ENCODE measurements at regions not wholly inside any gene's neighbourhood (a gene's known extent, or its start where the extent isn't known, plus 50 kb on each side); places are given as distances from the start of the nearest gene placed in this dataset.
A peak's percentile ranks its signal among the peaks of the same experiment; 100 is the strongest.

GRCh38 chr17:71208111-71208704, 912.6 kb upstream of the SOX9 start:
- DNase-seq (ENCODE audit: low spot score): no peak

DNA sequence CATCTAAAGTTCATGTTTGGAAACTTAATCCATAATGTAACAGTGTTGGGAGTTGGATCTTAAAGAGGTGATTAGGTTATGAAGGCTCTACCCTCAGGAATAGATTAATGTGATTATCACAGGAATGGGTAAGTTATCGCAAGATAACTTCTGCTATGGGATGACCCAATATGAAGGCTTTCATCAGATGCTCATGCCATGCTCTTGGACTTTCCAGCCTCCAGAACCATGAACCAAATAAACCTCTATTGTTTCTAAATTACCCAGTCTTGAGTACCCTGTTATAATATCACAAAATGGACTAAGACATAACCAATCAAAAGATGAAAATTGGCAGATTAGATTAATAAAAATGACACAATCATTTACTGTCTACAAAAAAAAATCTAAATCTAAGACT, 906.9 kb upstream of the SOX9 start:
- DNase-seq (ENCODE audit: low spot score): no peak

DNA sequence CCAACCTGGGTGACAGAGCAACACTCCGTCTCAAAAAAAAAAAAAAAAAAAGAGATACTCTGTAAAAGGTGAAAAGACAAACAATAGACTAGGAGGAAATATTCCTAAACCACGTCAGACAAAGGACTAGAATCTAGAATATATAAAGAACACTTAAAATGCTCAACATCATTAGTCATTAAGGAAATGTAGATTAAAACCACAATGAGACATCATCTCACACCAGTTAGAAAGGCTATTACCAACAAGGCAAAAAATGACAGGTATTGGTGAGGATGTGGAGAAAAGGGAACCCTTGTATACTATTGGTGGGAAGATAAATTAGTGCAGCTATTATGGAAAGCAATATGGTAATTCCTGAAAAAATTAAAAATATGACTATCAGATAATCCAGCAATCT, 903.1 kb upstream of the SOX9 start:
- no peak for DNase-seq (ENCODE audit: low spot score)

- no peak for DNase-seq (ENCODE audit: low spot score)
Measured at GRCh38 chr17:71224824-71225575, 895.8 kb upstream of the SOX9 start.

- DNase-seq (ENCODE audit: low spot score): no peak
Measured at GRCh38 chr17:71227841-71228240, 893.0 kb upstream of the SOX9 start.

DNA sequence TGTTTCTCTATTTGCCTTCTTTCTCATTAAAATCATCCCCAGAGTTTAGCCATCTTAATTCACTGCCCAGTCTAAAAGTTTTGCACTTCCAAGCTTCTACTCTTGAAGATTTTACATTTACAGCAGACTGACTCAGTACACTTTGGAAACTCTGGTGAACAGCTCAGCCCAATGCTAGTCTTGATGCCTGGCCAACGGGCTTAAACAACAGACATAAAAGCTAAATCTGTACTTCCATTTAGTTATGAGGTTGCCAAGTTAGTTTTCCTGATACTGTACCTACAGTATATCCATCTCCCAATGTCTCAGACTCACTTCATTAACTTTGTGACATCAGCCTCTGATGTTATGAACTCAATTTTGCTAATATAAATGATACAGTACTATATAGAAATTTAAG, 891.8 kb upstream of the SOX9 start:
- no peak for DNase-seq (ENCODE audit: low spot score)

- DNase-seq (ENCODE audit: low spot score): no peak
Measured at GRCh38 chr17:71232801-71233559, 887.8 kb upstream of the SOX9 start.

GRCh38 chr17:71234349-71234748, 886.5 kb upstream of the SOX9 start:
- DNase-seq (ENCODE audit: low spot score): no peak

GRCh38 chr17:71237903-71238538, 882.8 kb upstream of the SOX9 start:
- DNase-seq (ENCODE audit: low spot score): peak; percentile 15

GRCh38 chr17:71247441-71248015, 873.3 kb upstream of the SOX9 start:
- no peak for DNase-seq (ENCODE audit: low spot score)

- DNase-seq (ENCODE audit: low spot score): no peak
Measured at GRCh38 chr17:71251276-71251675, 869.5 kb upstream of the SOX9 start.

- DNase-seq (ENCODE audit: low spot score): no peak
Measured at GRCh38 chr17:71251951-71252350, 868.9 kb upstream of the SOX9 start.

DNA sequence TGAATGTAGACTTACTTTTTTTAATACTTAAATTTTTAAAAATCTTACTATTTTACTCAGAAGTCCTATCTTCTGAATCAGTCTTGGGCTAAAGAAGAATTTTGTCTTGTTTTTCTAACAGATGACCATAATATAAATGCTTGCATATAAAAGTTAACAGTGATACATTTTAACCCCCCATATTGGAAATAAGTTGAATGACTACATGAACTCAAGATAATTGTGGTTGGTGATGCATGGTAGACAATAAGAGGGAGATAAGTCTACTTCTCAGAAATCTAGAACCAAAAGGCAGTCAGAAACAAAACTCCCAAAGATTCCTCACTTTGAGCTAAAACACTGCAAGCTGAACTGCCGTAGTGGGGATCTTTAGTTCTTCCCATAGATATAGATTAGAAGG, 868.4 kb upstream of the SOX9 start:
- DNase-seq (ENCODE audit: low spot score): no peak

- DNase-seq (ENCODE audit: low spot score): no peak
Measured at GRCh38 chr17:71257096-71257495, 863.7 kb upstream of the SOX9 start.

- DNase-seq (ENCODE audit: low spot score): no peak
Measured at GRCh38 chr17:71260366-71260940, 860.4 kb upstream of the SOX9 start.

- no peak for DNase-seq (ENCODE audit: low spot score)
Measured at GRCh38 chr17:71262586-71262985, 858.2 kb upstream of the SOX9 start.

DNA sequence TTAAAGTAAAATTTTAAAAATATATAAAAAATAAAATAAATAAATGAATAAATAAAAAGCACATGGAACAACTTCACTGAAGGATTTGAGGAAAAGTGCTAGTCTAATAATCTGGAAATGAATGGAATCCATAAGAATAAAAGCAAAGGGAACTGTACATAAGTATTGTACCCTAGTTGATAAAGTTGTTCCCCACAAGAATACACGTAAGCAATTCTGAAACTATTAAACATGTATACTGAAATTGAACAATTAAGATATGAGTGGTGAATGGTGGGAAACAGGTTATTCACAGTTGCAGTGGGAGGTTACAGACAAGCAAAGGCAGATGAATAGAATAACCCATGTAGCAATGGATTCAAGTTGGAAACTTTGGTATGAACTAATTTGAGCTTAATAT, 853.2 kb upstream of the SOX9 start:
- DNase-seq (ENCODE audit: low spot score): no peak

GRCh38 chr17:71269201-71269600, 851.6 kb upstream of the SOX9 start:
- DNase-seq (ENCODE audit: low spot score): no peak

DNA sequence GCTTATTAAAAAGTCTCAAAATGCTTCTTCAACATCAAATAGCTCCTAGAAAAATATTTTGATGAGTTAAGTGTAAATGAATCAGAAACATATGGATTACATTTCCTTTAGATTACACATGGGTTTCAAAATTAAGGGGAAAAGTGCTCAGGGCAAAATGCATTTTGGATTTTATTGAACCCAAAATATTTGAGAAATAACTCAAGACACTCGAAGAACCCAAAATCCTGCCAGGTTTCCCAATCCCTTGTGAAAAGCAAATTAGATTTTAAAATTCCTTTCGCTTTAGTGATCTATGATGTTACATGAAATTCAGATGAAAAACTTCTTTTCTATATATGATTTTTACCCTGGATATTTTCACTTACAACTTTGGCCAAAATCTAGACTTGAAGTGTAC, 847.4 kb upstream of the SOX9 start:
- no peak for DNase-seq (ENCODE audit: low spot score)

GRCh38 chr17:71276079-71276478, 844.7 kb upstream of the SOX9 start:
- DNase-seq (ENCODE audit: low spot score): no peak

- DNase-seq (ENCODE audit: low spot score): no peak
Measured at GRCh38 chr17:71283486-71283885, 837.3 kb upstream of the SOX9 start.
